GM21390 (cell line): ENCODE measurements at regions not wholly inside any gene's neighbourhood (a gene's known extent, or its start where the extent isn't known, plus 50 kb on each side); places are given as distances from the start of the nearest gene placed in this dataset.
A peak's percentile ranks its signal among the peaks of the same experiment; 100 is the strongest.
"Not testable (repeated sequence)": the region's sequence is repeated elsewhere in the genome, so short reads cannot be mapped to it uniquely, and the experiment has no call there.

Experiments used
- ATAC-seq: cut with Tn5 transposase; IDR thresholded peaks from one replicate; pipeline ENCODE4 v1.9.1; 2021; ENCODE audit not compliant: unreplicated experiment

DNA sequence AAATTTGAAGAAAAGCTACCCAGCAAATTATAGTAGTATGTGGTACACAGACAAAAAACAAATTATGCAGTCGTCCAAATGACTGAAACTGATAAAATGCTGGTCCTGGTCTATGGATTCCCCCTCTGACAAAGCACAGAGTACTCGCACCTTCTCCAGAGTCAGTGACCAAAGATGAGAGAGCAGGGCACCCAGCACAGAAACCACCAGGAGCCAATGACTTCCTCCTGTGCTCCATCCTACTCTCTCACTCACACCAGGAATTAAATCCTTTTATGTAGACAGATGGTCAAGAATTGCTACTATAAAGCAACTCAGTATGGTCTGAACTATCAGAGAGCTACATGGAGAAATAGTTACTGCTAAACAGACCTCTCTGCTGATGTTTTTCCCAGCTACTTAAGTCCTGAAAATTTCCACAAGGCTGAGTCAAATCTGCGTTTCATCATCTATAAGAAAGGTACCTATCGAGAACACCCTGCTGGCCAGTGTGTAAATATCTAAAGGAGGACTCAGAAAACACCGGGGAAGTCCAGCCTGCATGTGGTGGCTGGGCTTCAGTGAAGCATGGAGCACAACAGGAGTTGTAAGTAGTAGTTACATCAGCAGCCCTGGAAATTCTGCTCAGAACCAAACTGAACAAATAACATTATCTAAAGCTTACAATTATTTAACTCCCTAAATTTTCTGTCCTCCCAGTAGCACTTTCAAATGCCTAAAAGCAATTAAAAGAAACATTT lies 84.5 kb upstream of the FBXO28 start:
- peak; percentile 79 for ATAC-seq

- ATAC-seq = not testable (repeated sequence)
These were observed 85.1 kb upstream of the FBXO28 start for GRCh38 chr1:224028802-224029201.

DNA sequence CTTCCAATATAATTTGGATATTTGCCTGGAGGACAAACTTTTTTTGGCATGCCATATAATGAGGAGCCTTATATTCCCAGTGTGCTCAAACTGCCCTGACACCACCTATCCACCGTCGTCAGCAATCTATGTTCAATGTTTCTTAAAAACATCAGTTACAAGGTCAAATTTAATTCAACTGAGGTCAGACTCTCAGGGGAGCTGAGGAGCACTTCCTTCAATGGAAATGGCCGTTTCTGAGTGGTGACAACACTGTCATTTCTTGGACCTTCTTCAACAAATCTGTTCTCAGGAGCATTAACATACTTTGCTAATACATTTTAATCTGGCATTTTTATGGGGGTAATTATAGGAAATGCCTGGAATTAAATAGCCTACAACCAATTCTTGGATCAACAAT lies 90.8 kb upstream of the FBXO28 start:
- ATAC-seq = not testable (repeated sequence)

DNA sequence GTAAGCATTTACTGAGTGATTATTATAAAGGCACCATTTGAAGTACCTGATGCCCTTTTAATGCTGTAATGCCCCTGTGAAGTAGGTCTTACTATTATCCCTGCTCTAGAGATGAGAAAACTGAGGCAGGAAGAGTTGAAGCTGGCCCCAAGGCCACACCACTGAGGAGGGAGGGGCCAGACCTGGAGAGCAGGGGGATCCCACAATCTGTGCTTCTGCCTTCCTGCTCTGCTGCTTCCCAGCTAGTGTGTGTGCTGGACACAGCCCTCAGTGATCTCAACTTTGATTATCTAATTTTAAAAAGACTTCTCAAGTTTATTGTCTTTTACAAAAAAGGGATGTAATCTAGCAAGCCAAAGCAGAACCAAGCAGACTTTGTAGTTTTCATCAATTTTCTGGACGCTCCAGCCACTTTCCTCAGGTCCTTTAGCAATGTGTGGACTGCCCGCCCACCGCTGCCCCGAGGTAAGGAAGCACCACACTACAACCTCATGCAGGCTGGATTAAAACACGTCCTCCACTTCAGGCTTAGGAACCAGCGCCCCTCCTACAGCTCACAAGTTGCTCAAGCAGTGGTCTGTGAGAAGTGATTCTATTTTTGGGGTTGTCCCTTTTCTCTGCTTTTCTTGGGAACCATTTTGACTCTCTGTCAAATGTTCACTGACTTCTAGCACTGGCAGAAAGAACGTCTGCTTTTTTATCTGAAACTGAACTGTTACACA lies 91.5 kb upstream of the FBXO28 start:
- not testable (repeated sequence) for ATAC-seq

- not testable (repeated sequence) for ATAC-seq
These were observed 94.0 kb upstream of the FBXO28 start for GRCh38 chr1:224019866-224020265.

DNA sequence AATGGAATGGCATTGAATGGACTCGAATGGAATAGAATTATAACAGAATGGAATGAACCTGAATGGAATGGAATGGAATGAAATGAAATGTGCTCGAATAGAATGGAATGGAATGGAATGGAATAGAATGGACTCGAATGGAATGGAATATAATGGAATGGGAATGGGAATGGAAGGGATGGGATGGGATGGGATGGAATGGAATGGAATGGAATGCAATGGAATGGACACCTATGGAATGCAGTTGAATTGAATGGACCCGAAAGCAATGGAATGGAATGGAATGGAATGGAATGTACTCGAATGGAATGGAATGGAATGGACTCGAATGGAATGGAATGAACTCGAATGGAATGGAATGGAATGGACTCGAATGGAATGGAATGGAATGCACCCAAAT lies 98.1 kb upstream of the FBXO28 start:
- not testable (repeated sequence) for ATAC-seq

GRCh38 chr1:224014330-224014649 lies 99.6 kb upstream of the FBXO28 start:
- ATAC-seq = no peak

DNA sequence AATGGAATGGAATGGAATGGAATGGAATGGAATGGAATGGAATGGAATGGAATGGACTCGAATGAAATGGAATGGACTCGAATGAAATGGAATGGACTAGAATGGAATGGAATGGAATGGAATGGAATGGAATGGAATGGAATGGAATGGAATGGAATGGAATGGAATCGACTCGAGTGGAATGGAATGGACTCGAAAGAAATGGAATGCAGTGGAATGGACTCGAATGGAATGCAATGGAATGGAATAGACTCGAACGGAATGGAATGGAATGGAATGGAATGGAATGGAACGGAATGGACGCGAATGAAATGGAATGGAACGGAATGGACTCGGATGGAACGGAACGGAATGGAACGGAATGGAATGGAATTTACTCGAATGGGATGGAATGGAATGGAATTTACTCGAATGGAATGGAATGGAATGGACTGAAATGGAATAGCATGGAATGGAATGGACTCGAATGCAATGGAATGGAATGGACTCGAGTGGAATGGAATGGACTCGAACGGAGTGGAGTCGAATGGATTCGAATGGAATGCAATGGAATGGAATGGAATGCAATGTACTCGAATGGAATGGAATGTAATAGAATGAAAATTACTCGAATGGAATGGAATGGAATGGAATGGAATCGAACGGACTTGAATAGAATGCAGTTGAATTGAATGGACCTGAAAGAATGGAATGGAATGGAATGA lies 100.1 kb upstream of the FBXO28 start:
- ATAC-seq = not testable (repeated sequence)

- ATAC-seq = not testable (repeated sequence)
These were observed 101.0 kb upstream of the FBXO28 start for GRCh38 chr1:224012807-224013434.

DNA sequence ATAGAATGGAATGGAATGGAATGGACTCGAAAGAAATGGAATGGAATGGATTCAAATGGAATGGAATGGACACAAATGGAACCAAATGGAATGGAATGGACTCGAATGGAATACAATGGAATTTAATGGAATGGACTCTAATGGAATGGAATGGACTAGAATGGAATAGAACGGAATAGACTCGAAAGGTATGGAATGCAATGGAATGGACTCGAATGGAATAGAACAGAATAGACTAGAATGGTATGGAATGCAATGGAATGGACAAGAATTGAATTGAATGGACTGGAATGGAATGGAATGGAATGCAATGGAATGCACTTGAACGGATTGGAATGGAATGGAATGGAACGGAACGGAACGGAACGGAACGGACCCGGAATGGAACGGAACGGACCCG lies 101.7 kb upstream of the FBXO28 start:
- ATAC-seq = not testable (repeated sequence)

- ATAC-seq = not testable (repeated sequence)
These were observed 102.2 kb upstream of the FBXO28 start for GRCh38 chr1:224011751-224012150.

DNA sequence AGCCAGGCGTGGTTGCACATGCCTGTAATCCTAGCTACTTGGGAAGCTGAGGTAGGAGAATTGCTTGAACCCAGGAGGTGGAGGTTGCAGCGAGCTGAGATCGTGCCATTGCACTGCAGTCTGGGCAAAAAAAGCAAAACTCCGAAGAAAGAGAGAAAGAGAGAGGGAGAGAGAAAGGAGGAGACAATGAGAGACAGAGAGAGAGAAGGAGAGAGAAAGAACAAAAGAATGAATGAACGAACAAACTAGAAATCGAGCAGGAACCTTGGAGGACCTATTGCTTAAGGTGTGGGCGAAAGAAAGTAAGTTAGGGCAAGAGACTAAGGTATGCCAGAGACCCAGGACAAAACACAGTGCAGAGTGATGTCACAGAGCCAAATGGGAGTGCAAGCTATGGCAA lies 102.8 kb upstream of the FBXO28 start:
- ATAC-seq = not testable (repeated sequence)

- not testable (repeated sequence) for ATAC-seq
These were observed 107.9 kb upstream of the FBXO28 start for GRCh38 chr1:224005973-224006372.

GRCh38 chr1:224004552-224005315 lies 109.2 kb upstream of the FBXO28 start:
- not testable (repeated sequence) for ATAC-seq

- ATAC-seq = not testable (repeated sequence)
These were observed 110.0 kb upstream of the FBXO28 start for GRCh38 chr1:224003896-224004295.

GRCh38 chr1:224001757-224002156 lies 112.2 kb upstream of the FBXO28 start:
- ATAC-seq = not testable (repeated sequence)

DNA sequence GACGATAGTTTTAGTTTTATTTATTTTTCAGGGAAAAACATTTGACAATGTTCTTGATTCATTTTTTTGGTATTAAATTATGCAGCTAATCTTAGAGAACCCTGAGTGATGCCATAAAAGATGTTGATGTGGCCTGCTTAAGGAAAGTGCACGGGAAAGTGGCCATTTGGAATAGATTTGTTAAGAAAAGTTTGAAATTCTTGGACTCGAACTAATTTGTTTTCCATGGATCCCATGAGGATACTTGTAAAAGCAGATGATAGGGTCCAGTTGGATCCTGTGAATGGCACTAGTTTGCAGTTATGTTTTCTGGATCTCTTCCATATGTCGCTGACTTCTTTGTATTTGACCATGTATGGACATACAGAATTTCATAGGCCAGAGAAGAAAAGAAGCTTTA lies 114.2 kb upstream of the FBXO28 start:
- ATAC-seq = not testable (repeated sequence)

DNA sequence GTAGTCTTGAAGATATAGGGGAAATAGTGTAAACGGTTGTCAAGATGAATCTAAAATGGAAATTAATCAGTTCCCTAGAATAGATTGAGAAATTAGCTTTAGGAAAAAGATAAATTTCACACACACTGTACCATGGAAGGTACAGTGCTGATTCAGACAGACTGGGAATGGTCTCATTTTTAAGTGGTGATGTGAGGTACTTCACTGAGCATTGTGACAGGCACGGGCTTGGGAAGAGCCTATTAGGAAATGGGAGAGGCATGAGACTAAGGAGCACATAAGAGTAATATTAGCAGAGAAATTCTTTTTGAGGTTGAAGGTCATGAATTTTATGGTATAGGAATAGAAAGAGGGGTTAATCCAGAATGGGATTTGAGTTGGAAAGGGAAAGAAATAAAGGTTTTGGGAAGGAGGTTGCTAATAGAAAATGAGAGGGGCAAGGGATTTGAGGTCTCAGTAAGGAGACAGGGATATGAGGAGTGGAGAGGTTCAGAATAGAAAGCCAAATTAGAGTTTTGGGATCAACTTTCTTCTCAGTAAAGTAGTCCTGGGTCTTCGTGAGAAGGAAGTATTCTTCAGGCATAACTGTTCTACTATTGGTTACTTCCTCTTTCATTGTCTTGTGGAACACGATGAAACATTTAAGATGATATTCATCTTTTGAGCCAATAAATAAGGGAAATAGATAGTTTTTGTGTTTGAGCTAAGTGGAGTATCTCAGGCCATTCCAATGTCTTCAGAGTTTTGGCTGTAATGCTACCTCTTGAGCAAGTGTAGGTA lies 115.0 kb upstream of the FBXO28 start:
- not testable (repeated sequence) for ATAC-seq

- not testable (repeated sequence) for ATAC-seq
These were observed 117.5 kb upstream of the FBXO28 start for GRCh38 chr1:223996376-223996775.
